22Rv1 (cell line): ENCODE measurements at regions not wholly inside any gene's neighbourhood (a gene's known extent, or its start where the extent isn't known, plus 50 kb on each side); places are given as distances from the start of the nearest gene placed in this dataset.

Experiments
- H3K27ac ChIP-seq: fragments of 450-650 bp; 2 replicates; pipeline ENCODE4 v1.5.1; 2017
- ZFX ChIP-seq: fragments of 450-650 bp; IDR thresholded peaks from 2 replicates; pipeline ENCODE4 v1.6.1; 2017; ENCODE audit warnings: antibody characterized with exemption, borderline replicate concordance
- TF ChIP-seq, protein P1 (sequence below): fragments of 450-650 bp; IDR thresholded peaks from 2 replicates; pipeline ENCODE4 v1.5.1; 2017; ENCODE audit warnings: mild to moderate bottlenecking

DNA sequence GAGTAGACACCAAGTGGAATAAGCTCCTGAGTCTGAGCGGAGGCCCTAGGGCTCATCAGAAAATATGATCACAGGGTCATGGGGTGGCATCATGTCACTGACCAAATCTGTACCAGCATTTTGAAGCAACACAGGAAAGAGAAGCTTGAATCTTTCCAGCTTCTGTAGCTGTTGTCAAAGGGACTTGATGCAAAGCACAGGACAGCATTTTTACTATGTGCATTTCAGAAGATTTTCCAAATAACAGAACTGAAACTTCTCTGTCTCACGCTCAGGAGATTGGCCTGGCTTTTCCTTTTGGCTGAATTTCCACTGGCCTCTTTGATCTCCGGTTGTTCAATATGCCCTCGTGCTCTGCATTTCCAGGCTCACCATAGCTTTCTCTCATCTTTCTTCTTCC lies 127.2 kb upstream of the ATP1B1 start:
- H3K27ac ChIP-seq, result no peak overlapping the region
- TF ChIP-seq, protein P1, sequence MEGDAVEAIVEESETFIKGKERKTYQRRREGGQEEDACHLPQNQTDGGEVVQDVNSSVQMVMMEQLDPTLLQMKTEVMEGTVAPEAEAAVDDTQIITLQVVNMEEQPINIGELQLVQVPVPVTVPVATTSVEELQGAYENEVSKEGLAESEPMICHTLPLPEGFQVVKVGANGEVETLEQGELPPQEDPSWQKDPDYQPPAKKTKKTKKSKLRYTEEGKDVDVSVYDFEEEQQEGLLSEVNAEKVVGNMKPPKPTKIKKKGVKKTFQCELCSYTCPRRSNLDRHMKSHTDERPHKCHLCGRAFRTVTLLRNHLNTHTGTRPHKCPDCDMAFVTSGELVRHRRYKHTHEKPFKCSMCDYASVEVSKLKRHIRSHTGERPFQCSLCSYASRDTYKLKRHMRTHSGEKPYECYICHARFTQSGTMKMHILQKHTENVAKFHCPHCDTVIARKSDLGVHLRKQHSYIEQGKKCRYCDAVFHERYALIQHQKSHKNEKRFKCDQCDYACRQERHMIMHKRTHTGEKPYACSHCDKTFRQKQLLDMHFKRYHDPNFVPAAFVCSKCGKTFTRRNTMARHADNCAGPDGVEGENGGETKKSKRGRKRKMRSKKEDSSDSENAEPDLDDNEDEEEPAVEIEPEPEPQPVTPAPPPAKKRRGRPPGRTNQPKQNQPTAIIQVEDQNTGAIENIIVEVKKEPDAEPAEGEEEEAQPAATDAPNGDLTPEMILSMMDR, result no peak
- no peak for TF ChIP-seq ZFX

DNA sequence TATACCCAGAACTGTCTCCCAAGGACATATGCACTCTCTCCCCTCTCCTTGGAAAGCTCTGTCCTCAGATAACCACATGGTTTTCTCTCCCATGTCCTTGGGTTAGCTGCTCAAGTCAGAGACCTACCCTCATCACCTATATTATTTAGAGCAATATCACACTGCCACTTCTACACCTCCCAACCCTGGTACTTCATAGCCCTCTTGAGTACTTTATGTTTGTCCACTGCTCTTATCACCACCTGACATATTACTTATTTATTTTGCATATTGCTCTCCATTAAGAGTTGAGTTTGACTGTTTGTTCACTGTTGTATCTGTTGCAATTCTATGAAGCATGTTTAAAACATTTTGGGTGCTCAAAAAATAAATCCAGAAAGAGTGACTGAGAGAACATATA lies 126.3 kb upstream of the ATP1B1 start:
- no peak for TF ChIP-seq ZFX
- TF ChIP-seq, protein P1, result no peak
- no peak overlapping the region for H3K27ac ChIP-seq

DNA sequence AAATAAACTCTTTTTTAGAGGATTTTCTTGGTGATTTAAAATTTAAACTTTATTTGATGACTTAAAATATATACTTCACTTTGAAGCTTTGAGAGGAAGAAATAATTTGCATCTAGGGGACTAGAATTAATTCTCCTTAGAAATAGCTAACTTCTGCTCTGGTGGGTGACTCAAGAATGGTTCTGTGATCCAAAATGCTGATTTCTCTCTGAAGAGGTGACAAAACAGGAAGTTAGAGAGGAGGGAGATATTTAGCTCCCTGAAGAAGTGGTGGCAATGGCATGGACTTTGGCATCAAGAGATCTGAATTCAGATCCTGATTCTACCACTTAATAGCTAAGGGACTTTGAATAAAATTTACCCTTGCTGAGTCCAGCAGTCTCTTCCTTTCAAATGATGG lies 125.8 kb upstream of the ATP1B1 start:
- no peak overlapping the region for H3K27ac ChIP-seq
- no peak for TF ChIP-seq ZFX
- TF ChIP-seq, protein P1, result no peak

DNA sequence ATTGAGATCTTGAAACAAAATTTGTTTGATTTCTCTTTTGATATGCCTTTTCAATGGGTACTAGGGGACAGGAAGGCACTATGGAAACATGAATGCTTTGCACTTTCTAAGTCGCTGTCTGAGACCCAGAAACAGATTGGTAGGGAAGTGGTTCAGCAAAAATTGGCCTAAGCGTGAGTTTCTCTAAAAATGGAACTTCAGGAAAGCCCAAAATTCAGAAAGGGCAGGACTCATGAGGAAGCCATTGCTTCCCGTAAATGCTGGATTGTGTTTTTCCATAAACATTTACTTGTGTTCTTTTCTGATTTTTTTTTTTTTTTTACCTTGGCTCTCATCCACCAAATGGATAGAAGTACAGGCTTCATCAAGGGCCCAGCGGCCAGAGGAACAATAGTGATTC lies 123.7 kb upstream of the ATP1B1 start:
- H3K27ac ChIP-seq, result no peak overlapping the region
- no peak for TF ChIP-seq ZFX
- TF ChIP-seq, protein P1, result no peak

DNA sequence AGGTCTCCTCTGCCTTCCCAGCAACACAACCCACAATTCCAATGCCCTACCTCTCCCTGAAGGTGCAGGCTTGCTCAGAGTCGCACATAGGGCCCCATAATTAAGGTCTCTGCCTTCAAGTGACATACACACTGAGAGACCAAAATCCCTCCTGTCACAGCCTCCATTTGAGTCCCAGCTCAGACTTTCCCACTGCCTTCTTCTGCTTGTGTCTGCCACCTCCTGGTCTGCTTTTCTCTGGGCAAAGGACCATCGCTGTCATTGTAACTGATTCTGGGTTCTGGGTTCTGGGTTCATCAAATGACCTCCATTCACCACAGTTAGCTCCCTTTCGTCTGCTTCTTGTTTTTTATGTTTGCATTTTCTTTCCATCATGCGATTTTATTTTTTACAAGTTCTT lies 119.2 kb upstream of the ATP1B1 start:
- no peak overlapping the region for H3K27ac ChIP-seq
- TF ChIP-seq ZFX, result no peak
- TF ChIP-seq, protein P1, result no peak

DNA sequence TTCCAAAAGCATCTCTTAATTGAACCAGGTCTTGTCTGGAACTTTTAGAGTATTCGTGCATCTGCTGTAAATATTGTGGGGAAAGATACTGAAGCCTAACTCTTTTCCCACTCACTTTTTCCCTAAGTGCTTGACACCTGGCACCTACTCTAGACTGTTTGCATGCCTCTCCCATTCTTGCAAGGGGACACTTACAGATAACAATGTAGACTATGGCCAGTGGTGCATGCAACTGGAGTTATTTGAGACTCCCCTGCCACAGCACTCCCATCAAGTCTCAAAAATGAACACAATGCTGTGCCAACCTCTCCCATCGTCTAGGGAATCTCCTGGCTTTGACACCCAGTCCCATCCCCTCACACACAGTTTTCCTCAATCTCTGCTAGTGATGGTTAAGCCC lies 118.6 kb upstream of the ATP1B1 start:
- H3K27ac ChIP-seq, result no peak overlapping the region
- TF ChIP-seq, protein P1, result no peak
- no peak for TF ChIP-seq ZFX

DNA sequence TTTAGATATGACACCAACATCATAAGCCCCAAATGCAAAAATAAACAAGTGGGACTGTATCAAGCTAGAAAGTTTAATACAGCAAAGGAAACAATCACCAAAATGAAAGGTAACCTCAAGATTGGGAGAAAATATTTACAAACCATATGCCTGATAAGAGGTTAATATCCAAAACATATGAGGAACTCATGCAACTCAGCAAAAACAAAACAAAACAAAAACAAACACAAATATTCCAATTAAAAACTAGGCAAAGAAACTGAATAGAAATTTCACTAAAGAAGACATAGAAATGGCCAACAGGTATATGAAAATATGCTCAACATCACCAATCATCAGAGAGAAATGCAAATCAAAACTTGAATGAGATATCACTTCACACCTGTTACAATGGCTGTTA lies 116.5 kb upstream of the ATP1B1 start:
- no peak for TF ChIP-seq ZFX
- TF ChIP-seq, protein P1, result no peak

More for the DNA sequence above, 116.5 kb upstream of the ATP1B1 start:
- no peak overlapping the region for H3K27ac ChIP-seq
